Liver (tissue), 8 donors: ENCODE measurements at regions not wholly inside any gene's neighbourhood (a gene's known extent, or its start where the extent isn't known, plus 50 kb on each side); places are given as distances from the start of the nearest gene placed in this dataset.

Experiments
- DNase-seq: peaks from one replicate; pipeline ENCODE4 v3.0.0-alpha.2; 2017; ENCODE audit warnings: low spot score
- H3K27ac ChIP-seq, 2 donors: one replicate each; pipeline ENCODE4 v1.7.0; 2013; ENCODE audit warnings: inconsistent platforms in 2 of 2, low read length in 2 of 2, control low read depth in 1 of 2, low read depth in 1 of 2, mild to moderate bottlenecking in 1 of 2
- H3K27me3 ChIP-seq, 4 donors: one replicate each; pipeline versions ENCODE4 v1.6.1 to v1.7.0; 2013; ENCODE audit warnings: low read length in 3 of 4, inconsistent platforms in 1 of 4, mild to moderate bottlenecking in 1 of 4, moderate library complexity in 1 of 4; ENCODE audit not compliant: control insufficient read depth in 4 of 4, insufficient read depth in 4 of 4
- H3K36me3 ChIP-seq, 4 donors: one replicate each; pipeline versions ENCODE4 v1.6.1 to v1.7.0; 2013; ENCODE audit warnings: low read length in 3 of 4, mild to moderate bottlenecking in 3 of 4, low read depth in 1 of 4, moderate library complexity in 1 of 4; ENCODE audit not compliant: control insufficient read depth in 4 of 4, insufficient read depth in 3 of 4
- H3K4me1 ChIP-seq, 4 donors: one replicate each; pipeline versions ENCODE4 v1.6.1 to v1.7.0; 2013; ENCODE audit warnings: low read length in 3 of 4, mild to moderate bottlenecking in 3 of 4, moderate library complexity in 1 of 4; ENCODE audit not compliant: control insufficient read depth in 4 of 4, insufficient read depth in 4 of 4
- H3K4me3 ChIP-seq, 3 donors: one replicate each; pipeline versions ENCODE4 v1.6.1 to v1.7.0; 2013; ENCODE audit warnings: low read length in 3 of 3, control low read depth in 1 of 3, low read depth in 1 of 3, mild to moderate bottlenecking in 1 of 3
- H3K9ac ChIP-seq, 2 donors: one replicate each; pipeline ENCODE4 v1.7.0; 2013; ENCODE audit warnings: low read length in 2 of 2, mild to moderate bottlenecking in 2 of 2, moderate library complexity in 2 of 2, control low read depth in 1 of 2, low read depth in 1 of 2
- H3K9me3 ChIP-seq, 4 donors: one replicate each; pipeline versions ENCODE4 v1.6.1 to v1.7.0; 2013; ENCODE audit warnings: low read length in 3 of 4; ENCODE audit not compliant: control insufficient read depth in 4 of 4
- EGR1 ChIP-seq, 2 donors: IDR thresholded peaks; 2 replicates each; pipeline ENCODE4 v1.6.1; 2016 to 2018; ENCODE audit warnings: antibody characterized with exemption in 2 of 2, low read depth in 2 of 2
- FOXA1 ChIP-seq: IDR thresholded peaks from 2 replicates; pipeline ENCODE4 v1.6.1; 2016; ENCODE audit warnings: antibody characterized with exemption
- FOXA2 ChIP-seq: IDR thresholded peaks from 2 replicates; pipeline ENCODE4 v1.6.1; 2016; ENCODE audit warnings: antibody characterized with exemption
- GABPA ChIP-seq, 2 donors: IDR thresholded peaks in 1 of 2; conservative IDR thresholded peaks in 1 of 2; 2 replicates each; pipeline ENCODE4 v1.6.1; 2016; ENCODE audit warnings: antibody characterized with exemption in 2 of 2, mild to moderate bottlenecking in 1 of 2, moderate library complexity in 1 of 2
- HNF4A ChIP-seq, 2 donors: conservative IDR thresholded peaks; 2 replicates each; pipeline ENCODE4 v1.6.1; 2016; ENCODE audit warnings: antibody characterized with exemption in 2 of 2, mild to moderate bottlenecking in 2 of 2
- HNF4G ChIP-seq: IDR thresholded peaks from 2 replicates; pipeline ENCODE4 v1.6.1; 2016; ENCODE audit warnings: antibody characterized with exemption
- JUND ChIP-seq, 2 donors: IDR thresholded peaks; 2 replicates each; pipeline ENCODE4 v1.6.1; 2016; ENCODE audit warnings: antibody characterized with exemption in 2 of 2
- NR2F2 ChIP-seq: IDR thresholded peaks from 2 replicates; pipeline ENCODE4 v1.6.1; 2016; ENCODE audit warnings: antibody characterized with exemption
- RAD21 ChIP-seq, 2 donors: IDR thresholded peaks; 2 replicates each; pipeline ENCODE4 v1.6.1; 2016; ENCODE audit warnings: antibody characterized with exemption in 2 of 2, mild to moderate bottlenecking in 2 of 2
- REST ChIP-seq: IDR thresholded peaks from 2 replicates; pipeline ENCODE4 v1.6.1; 2016; ENCODE audit warnings: antibody characterized with exemption, mild to moderate bottlenecking
- RXRA ChIP-seq, 2 donors: IDR thresholded peaks; 2 replicates each; pipeline ENCODE4 v1.6.1; 2017 to 2018; ENCODE audit warnings: antibody characterized with exemption in 2 of 2, mild to moderate bottlenecking in 1 of 2
- SP1 ChIP-seq: IDR thresholded peaks from 2 replicates; pipeline ENCODE4 v1.6.1; 2018; ENCODE audit warnings: antibody characterized with exemption, mild to moderate bottlenecking
- TAF1 ChIP-seq: conservative IDR thresholded peaks from 2 replicates; pipeline ENCODE4 v1.6.1; 2016; ENCODE audit warnings: antibody characterized with exemption, mild to moderate bottlenecking
- YY1 ChIP-seq: IDR thresholded peaks from 2 replicates; pipeline ENCODE4 v1.6.1; 2016; ENCODE audit warnings: antibody characterized with exemption, mild to moderate bottlenecking
- ZBTB33 ChIP-seq: IDR thresholded peaks from 2 replicates; pipeline ENCODE4 v1.6.1; 2016; ENCODE audit warnings: antibody characterized with exemption
- WGBS: extraction: QIAGEN DNeasy Blood & Tissue Kit; methylation state at CpG from one replicate; pipeline ENCODE4 v1.1.7; 2013; 5-methylcytosine and 5-hydroxymethylcytosine counted together
- TF ChIP-seq, protein P1 (sequence below): fragments of 150-350 bp; IDR thresholded peaks from 2 replicates; pipeline ENCODE4 v1.5.1; 2017; ENCODE audit warnings: improper control_type of control experiment, low read depth, low read length; ENCODE audit not compliant: missing input control
- TF ChIP-seq, protein P2 (sequence below): IDR thresholded peaks from 2 replicates; pipeline ENCODE4 v1.6.1; 2016; ENCODE audit warnings: antibody characterized with exemption
- TF ChIP-seq, protein P3 (sequence below): IDR thresholded peaks from 2 replicates; pipeline ENCODE4 v1.6.1; 2016; ENCODE audit warnings: antibody characterized with exemption
- donor health status: healthy.
- donor health status: healthy.
- donor health status: healthy.
- donor health status: healthy.
- donor health status: healthy.

- no peak overlapping the region for H3K27ac ChIP-seq
- no peak overlapping the region for H3K4me3 ChIP-seq
- H3K27me3 ChIP-seq = no peaks in the 10 kb centered on the region
- no peak for DNase-seq
- no peaks in the 10 kb centered on the region for H3K36me3 ChIP-seq
- 71% methylated on average over 21 of the region's 21 CpGs for WGBS
- H3K4me1 ChIP-seq = no peaks in the 10 kb centered on the region
- H3K9me3 ChIP-seq = no peaks in the 10 kb centered on the region
- no peak for TF ChIP-seq SP1
- TF ChIP-seq REST = no peak
- no peak for TF ChIP-seq TAF1
- TF ChIP-seq FOXA2 = no peak
- TF ChIP-seq HNF4A (conservative IDR thresholded peaks at IDR 0.05) = no peak
- H3K9ac ChIP-seq = no peak overlapping the region
These were observed 137.3 kb upstream of the ZMIZ1 start for GRCh38 chr10:78931321-78932053.

DNA sequence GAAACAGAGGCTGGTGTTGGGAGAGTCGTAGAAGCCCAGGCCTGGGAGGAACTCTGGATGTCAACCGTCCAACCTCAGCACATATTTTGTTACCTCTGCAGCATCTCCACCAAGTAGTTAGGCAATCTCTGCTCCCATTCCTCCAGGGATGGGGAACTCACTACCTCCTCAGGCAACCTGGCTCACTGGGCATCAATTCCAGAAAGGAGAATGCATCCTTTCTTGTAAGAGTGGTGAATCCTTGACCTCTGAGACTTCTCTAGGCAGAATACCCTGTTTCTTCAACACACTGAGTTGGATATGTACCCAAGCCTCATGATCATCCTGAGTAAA, 136.7 kb upstream of the ZMIZ1 start:
- 82% methylated on average over 2 of the region's 2 CpGs for WGBS
- Histone ChIP-seq H3K27ac (no peak overlapping the region), H3K27me3 (no peaks in the 10 kb centered on the region), H3K9ac (no peak overlapping the region), H3K4me3 (no peak overlapping the region), H3K36me3 (no peaks in the 10 kb centered on the region), H3K9me3 (no peaks in the 10 kb centered on the region), H3K4me1 (no peaks in the 10 kb centered on the region)
- no peak for TF ChIP-seq EGR1 (IDR thresholded peaks at IDR 0.05; ENCODE audit: low read depth in 2 of 2)
- TF ChIP-seq NR2F2 = no peak
- TF ChIP-seq FOXA2 = no peak
- no peak for TF ChIP-seq JUND (IDR thresholded peaks at IDR 0.05)
- no peak for TF ChIP-seq FOXA1
- TF ChIP-seq, protein P1, sequence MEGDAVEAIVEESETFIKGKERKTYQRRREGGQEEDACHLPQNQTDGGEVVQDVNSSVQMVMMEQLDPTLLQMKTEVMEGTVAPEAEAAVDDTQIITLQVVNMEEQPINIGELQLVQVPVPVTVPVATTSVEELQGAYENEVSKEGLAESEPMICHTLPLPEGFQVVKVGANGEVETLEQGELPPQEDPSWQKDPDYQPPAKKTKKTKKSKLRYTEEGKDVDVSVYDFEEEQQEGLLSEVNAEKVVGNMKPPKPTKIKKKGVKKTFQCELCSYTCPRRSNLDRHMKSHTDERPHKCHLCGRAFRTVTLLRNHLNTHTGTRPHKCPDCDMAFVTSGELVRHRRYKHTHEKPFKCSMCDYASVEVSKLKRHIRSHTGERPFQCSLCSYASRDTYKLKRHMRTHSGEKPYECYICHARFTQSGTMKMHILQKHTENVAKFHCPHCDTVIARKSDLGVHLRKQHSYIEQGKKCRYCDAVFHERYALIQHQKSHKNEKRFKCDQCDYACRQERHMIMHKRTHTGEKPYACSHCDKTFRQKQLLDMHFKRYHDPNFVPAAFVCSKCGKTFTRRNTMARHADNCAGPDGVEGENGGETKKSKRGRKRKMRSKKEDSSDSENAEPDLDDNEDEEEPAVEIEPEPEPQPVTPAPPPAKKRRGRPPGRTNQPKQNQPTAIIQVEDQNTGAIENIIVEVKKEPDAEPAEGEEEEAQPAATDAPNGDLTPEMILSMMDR = no peak
- TF ChIP-seq GABPA (IDR thresholded peaks at IDR 0.05 in 1 of 2, conservative IDR thresholded peaks at IDR 0.05 in 1 of 2) = no peak
- TF ChIP-seq REST = no peak
- TF ChIP-seq, protein P2, sequence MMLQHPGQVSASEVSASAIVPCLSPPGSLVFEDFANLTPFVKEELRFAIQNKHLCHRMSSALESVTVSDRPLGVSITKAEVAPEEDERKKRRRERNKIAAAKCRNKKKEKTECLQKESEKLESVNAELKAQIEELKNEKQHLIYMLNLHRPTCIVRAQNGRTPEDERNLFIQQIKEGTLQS = no peak
- TF ChIP-seq TAF1 = no peak
- TF ChIP-seq HNF4G = no peak
- no peak for TF ChIP-seq SP1
- TF ChIP-seq, protein P3, sequence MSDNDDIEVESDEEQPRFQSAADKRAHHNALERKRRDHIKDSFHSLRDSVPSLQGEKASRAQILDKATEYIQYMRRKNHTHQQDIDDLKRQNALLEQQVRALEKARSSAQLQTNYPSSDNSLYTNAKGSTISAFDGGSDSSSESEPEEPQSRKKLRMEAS = no peak
- no peak for TF ChIP-seq ZBTB33
- TF ChIP-seq RAD21 (IDR thresholded peaks at IDR 0.05) = no peak
- TF ChIP-seq HNF4A (conservative IDR thresholded peaks at IDR 0.05) = no peak
- TF ChIP-seq RXRA (IDR thresholded peaks at IDR 0.05) = no peak
- no peak for TF ChIP-seq YY1
- DNase-seq = no peak
